ENCODE measurements at regions not wholly inside any gene's neighbourhood (a gene's known extent, or its start where the extent isn't known, plus 50 kb on each side); places are given as distances from the start of the nearest gene placed in this dataset.

GRCh38 chr1:38115682-38116202, 69.1 kb upstream of the POU3F1 start:
- no peak for TF ChIP-seq CTCF (IDR thresholded peaks at IDR 0.05)
- TF ChIP-seq POLR2A (IDR thresholded peaks at IDR 0.05): no peak

All from adrenal gland (tissue), 5 donors.